Ascending aorta (tissue), 2 donors: ENCODE measurements at regions not wholly inside any gene's neighbourhood (a gene's known extent, or its start where the extent isn't known, plus 50 kb on each side); places are given as distances from the start of the nearest gene placed in this dataset.

Experiments used
- DNase-seq, 2 donors: peaks; one replicate each; pipeline ENCODE4 v3.0.0-alpha.2; 2019; ENCODE audit warnings: low spot score in 2 of 2
- H3K27ac ChIP-seq, 2 donors: fragments of 200-600 bp; sonication (generic); one replicate each; pipeline ENCODE4 v1.5.1; 2016 to 2017; ENCODE audit warnings: mild to moderate bottlenecking in 1 of 2
- H3K27me3 ChIP-seq: fragments of 200-600 bp; sonication (generic); one replicate; pipeline ENCODE4 v1.5.1; 2017
- H3K36me3 ChIP-seq, 2 donors: fragments of 200-600 bp; sonication (generic); one replicate each; pipeline ENCODE4 v1.5.1; 2016
- H3K4me1 ChIP-seq, 2 donors: fragments of 200-600 bp; sonication (generic); one replicate each; pipeline ENCODE4 v1.5.1; 2016 to 2017; ENCODE audit warnings: mild to moderate bottlenecking in 1 of 2
- H3K4me3 ChIP-seq, 2 donors: fragments of 200-600 bp; sonication (generic); one replicate each; pipeline ENCODE4 v1.5.1; 2016 to 2017; ENCODE audit warnings: mild to moderate bottlenecking in 1 of 2
- H3K9me3 ChIP-seq, 2 donors: fragments of 200-600 bp; sonication (generic); one replicate each; pipeline ENCODE4 v1.5.1; 2016
- intact Hi-C: fragments of 100-400 bp; cut with DNase I; formaldehyde crosslinking; loops from one replicate; pipeline ENCODE4 v1.15.1; 2023
- TF ChIP-seq, protein P1 (sequence below), 3 experiments: fragments of 200-600 bp in 2 of 3; fragments of 450-650 bp in 1 of 3; sonication (generic) in 2 of 3; IDR thresholded peaks; one replicate each; pipeline ENCODE4 v1.5.1; 2016 to 2019; ENCODE audit warnings: antibody characterized with exemption in 3 of 3, mild to moderate bottlenecking in 1 of 3, moderate library complexity in 1 of 3

- TF ChIP-seq, protein P1, sequence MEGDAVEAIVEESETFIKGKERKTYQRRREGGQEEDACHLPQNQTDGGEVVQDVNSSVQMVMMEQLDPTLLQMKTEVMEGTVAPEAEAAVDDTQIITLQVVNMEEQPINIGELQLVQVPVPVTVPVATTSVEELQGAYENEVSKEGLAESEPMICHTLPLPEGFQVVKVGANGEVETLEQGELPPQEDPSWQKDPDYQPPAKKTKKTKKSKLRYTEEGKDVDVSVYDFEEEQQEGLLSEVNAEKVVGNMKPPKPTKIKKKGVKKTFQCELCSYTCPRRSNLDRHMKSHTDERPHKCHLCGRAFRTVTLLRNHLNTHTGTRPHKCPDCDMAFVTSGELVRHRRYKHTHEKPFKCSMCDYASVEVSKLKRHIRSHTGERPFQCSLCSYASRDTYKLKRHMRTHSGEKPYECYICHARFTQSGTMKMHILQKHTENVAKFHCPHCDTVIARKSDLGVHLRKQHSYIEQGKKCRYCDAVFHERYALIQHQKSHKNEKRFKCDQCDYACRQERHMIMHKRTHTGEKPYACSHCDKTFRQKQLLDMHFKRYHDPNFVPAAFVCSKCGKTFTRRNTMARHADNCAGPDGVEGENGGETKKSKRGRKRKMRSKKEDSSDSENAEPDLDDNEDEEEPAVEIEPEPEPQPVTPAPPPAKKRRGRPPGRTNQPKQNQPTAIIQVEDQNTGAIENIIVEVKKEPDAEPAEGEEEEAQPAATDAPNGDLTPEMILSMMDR (IDR thresholded peaks at IDR 0.05): no peak
- no peaks in the 10 kb centered on the region for H3K4me1 ChIP-seq
- H3K27me3 ChIP-seq: no peaks in the 10 kb centered on the region
- H3K27ac ChIP-seq: no peak overlapping the region
- no peak overlapping the region for H3K4me3 ChIP-seq
- H3K36me3 ChIP-seq: no peaks in the 10 kb centered on the region
- H3K9me3 ChIP-seq: no peaks in the 10 kb centered on the region
- DNase-seq: no peak
- intact Hi-C loops: no loop called here
Measured at GRCh38 chr4:136007991-136008390, 1524.3 kb downstream of the PCDH18 start.

DNA sequence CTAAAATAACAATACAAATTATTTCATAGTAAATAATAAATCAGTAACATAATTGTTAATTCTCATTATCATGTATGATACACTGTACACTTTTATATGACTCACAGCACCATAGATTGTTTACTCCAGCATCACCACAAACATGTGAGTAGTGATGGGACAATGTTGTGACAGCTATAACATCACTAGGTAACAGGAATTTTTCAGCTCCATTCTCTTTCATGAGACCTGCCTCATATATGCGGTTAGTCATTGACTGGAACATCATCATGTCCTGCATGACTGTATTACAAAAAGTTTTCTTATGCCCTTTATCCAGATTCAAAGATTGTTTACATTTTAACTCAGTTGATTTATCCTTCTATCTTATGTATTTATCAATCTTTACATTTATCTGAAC is 1530.0 kb downstream of the PCDH18 start:
- TF ChIP-seq, protein P1 (IDR thresholded peaks at IDR 0.05): no peak
- H3K27ac ChIP-seq: no peak overlapping the region
- H3K27me3 ChIP-seq: no peaks in the 10 kb centered on the region
- no peak overlapping the region for H3K4me3 ChIP-seq
- H3K36me3 ChIP-seq: no peaks in the 10 kb centered on the region
- DNase-seq: no peak
- H3K9me3 ChIP-seq: no peaks in the 10 kb centered on the region
- H3K4me1 ChIP-seq: no peaks in the 10 kb centered on the region
- intact Hi-C loops: no loop called here

DNA sequence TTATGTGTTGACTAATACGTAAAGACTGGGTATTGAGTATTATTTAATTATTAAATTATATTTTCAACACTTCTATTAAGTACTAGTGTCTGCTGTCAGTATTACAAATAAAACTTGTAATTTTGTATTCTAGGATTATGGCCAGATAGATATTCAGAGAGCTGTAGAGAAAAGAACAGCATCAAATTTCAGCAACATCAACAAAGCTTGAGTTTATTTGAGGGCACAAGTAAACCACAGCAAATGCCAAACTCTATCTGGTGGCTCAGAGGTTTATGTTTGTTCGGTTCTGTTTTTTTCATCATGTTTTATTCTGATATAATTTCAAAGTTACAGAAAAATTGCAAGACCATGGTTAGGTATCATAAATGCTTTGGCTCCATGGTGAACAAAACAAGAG is 1530.5 kb downstream of the PCDH18 start:
- Histone ChIP-seq H3K27ac (no peak overlapping the region), H3K4me1 (no peaks in the 10 kb centered on the region), H3K36me3 (no peaks in the 10 kb centered on the region), H3K9me3 (no peaks in the 10 kb centered on the region), H3K27me3 (no peaks in the 10 kb centered on the region), H3K4me3 (no peak overlapping the region)
- TF ChIP-seq, protein P1 (IDR thresholded peaks at IDR 0.05): no peak
- DNase-seq: no peak
- intact Hi-C loops: no loop called here

DNA sequence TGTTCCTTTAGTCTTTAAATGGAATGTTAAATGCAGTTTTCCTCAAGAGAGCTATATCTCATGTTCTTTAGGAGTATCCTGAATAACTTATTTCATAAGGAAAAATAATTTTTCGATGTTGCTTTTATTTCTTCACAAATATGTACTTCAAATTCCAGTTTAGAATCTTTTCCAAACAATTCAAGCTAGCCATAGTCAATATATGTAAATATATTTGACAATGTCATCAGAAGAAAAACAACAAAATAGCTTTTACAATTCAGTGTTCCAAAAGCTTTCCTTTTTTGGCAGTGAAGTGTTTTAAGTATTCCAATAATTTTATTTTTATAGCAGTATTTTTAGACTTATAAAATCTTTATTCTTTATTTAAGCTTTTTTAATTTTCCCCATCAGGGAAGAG is 1532.0 kb downstream of the PCDH18 start:
- Histone ChIP-seq H3K4me1 (no peaks in the 10 kb centered on the region), H3K36me3 (no peaks in the 10 kb centered on the region), H3K9me3 (no peaks in the 10 kb centered on the region), H3K27me3 (no peaks in the 10 kb centered on the region), H3K4me3 (no peak overlapping the region), H3K27ac (no peak overlapping the region)
- DNase-seq: no peak
- TF ChIP-seq, protein P1 (IDR thresholded peaks at IDR 0.05): no peak
- intact Hi-C loops: no loop called here

DNA sequence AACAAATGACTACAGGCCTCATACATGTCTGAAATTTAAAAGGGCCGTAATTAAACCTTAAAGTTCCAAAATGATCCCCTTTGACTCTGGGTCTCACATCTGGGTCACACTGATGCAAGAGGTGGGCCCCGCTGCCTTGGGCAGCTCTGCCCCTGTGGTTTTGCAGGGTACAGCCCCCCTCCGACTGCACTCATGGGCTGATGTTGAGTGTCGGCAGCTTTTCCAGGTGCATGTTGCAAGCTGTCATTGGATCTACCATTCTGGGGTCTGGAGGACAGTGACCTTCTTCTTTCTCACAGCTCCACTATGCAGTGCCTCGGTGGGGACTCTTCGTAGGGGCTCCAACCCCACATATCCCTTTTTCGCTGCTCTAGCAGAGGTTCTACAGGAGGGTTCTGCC is 1537.9 kb downstream of the PCDH18 start:
- no peaks in the 10 kb centered on the region for H3K36me3 ChIP-seq

DNA sequence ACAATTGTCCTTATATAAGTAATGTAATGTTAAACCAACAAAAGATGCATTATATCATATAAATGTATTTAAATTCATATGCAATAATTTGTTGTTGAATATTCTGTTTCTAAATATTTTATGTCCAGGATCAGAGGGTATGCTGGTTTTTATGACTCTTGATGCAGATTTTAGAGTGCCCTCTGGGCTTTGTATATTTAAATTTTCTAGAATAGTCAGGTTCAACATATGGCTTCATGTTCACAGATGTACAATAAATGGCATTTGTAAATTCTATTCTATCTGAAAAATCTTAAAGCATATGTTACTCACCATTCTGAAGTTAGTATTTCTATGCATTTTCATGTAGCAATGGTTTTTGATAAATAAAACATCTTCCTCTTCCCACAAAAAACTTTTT is 1555.4 kb downstream of the PCDH18 start:
- intact Hi-C loops: no loop called here

More for the DNA sequence above, 1537.9 kb downstream of the PCDH18 start:
- H3K9me3 ChIP-seq: no peaks in the 10 kb centered on the region
- H3K4me3 ChIP-seq: no peak overlapping the region
- intact Hi-C loops: no loop called here
- H3K27me3 ChIP-seq: no peaks in the 10 kb centered on the region
- TF ChIP-seq, protein P1 (IDR thresholded peaks at IDR 0.05): no peak
- no peak for DNase-seq
- no peak overlapping the region for H3K27ac ChIP-seq
- no peaks in the 10 kb centered on the region for H3K4me1 ChIP-seq

More for the DNA sequence above, 1555.4 kb downstream of the PCDH18 start:
- Histone ChIP-seq H3K4me1 (no peaks in the 10 kb centered on the region), H3K36me3 (no peaks in the 10 kb centered on the region), H3K27ac (no peak overlapping the region), H3K4me3 (no peak overlapping the region), H3K9me3 (no peaks in the 10 kb centered on the region), H3K27me3 (no peaks in the 10 kb centered on the region)
- TF ChIP-seq, protein P1 (IDR thresholded peaks at IDR 0.05): no peak
- DNase-seq: no peak
